ENCODE measurements at regions not wholly inside any gene's neighbourhood (a gene's known extent, or its start where the extent isn't known, plus 50 kb on each side); places are given as distances from the start of the nearest gene placed in this dataset.
"Not testable (repeated sequence)": the region's sequence is repeated elsewhere in the genome, so short reads cannot be mapped to it uniquely, and the experiment has no call there.

DNA sequence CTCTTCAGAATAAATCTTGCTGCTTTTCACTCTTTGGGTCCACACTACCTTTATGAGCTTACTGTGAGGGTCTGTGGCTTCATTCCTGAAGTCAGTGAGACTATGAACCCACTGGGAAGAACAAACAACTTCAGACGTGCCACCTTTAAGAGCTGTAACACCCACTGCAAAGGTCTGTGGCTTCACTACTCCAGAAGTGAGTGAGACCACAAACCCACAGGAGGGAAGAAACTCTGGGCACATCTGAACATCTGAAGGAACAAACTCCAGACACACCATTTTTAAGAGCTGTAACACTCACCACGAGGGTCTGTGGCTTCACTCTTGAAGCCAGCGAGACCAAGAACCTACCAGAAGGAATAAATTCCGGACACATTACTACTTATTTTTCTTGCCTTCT, 964.1 kb upstream of the NXPH2 start:
- DNase-seq (ENCODE audit: low spot score in 2 of 2) (no peak), FAIRE-seq (no peak)

DNA sequence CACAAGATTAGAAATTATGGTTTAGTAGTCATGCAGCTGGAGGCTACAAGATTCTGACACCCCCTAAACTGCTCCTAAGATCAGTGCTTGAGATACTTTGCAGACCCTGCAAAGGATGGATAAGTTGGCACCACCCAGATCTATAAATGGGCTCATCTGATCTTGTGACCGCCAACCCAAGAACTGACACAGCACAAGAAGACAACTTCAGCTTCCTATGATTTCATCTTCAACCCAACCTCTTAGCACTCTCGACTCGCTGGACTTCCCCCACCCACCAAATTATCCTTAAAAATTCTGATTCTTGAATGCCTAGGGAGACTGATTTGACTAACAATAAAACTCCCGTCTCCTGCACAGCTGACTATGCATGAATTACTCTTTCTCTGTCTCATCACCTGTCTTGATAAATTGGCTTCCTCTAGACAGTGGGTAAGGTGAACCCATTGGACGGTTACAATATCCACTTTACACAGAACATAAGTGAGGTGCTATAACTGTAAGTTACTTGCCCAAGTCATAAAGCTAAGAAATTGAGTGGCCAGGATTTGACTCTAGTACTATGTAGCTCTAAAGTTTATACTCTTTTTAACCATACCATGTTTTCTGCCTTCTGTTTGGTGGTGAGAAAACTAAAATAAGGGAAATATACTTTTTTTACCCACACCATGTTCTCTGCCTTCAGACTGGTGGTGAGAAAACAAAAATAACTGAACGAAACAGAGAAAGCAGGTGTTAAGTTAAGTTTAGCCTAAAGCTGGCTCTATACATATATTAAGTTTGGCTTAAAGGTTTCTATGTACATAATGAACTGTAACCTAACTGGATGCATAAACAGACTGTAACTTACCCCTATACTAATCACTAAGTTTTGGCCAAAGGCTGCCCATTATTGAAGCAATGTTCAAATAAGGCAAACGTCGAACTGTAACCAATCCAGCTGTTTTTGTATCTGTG, 962.3 kb upstream of the NXPH2 start:
- DNase-seq (ENCODE audit: low spot score in 2 of 2) (no peak), FAIRE-seq (no peak)

DNA sequence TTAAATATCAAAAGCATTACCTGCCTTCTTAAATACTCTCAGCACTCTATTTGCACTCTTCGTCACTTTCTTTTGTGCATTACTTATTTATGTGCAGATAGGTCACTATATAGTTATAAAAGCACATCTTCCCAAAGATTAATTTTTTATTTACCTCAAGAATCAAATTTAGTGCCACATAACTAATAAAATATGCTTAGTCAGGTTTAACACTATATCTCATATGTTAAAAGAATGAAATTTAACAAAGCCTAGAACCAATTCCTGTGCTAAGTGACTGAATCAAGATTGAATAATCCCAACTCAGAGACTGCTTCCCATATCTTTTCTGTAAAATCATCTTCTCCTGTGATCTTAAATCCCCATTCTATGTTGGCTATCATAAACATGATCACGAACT, 957.5 kb upstream of the NXPH2 start:
- FAIRE-seq (no peak), DNase-seq (ENCODE audit: low spot score in 2 of 2) (no peak)

DNA sequence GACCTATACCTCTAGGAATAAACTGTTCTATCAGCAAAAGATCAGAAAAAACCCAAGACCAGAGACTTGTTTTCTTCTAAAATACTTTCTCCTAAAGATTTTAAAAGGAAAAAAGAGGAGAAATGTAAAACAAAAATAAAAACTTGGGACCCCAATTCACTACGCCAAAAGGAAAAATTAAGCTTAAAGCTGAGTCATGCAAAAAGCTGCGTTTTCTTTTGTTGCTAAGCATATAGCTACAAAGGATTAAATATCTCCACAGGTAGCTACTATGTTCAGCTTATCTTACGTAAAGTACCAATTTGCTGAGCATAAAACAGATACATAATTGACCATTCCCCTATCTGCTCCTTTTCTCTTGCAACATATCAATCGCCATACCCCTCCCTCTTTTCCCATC, 950.0 kb upstream of the NXPH2 start:
- FAIRE-seq = no peak
- DNase-seq (ENCODE audit: low spot score in 2 of 2) = no peak

DNA sequence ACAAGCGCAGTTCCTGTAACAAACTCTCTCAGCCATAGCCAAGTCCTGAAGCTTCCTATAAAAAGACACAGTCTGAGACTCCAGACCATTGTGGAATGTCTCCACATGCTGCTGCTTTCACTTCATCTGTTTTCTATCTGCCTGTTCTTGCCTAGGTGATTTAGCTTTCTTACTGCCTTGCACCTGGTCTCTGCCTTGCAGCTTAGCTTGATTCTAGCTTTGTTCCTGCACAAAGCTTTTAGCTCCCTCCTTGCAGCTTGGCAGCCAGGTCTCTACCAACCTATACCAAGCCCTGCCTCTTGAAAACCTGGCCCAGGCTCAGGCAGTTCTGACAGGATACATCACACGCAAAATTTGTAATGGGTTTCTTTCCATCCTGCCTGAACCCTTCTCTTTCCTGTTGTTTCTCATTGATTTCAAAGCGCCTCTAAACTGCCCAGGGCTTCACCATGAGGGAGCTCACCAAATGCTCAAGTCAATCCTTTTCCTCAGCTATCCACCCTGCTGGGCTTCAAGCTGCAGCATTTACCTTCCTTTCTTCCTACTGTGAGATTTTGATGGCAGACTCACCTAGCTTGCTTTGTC, 941.3 kb upstream of the NXPH2 start:
- FAIRE-seq = no peak
- no peak for DNase-seq (ENCODE audit: low spot score in 2 of 2)

DNA sequence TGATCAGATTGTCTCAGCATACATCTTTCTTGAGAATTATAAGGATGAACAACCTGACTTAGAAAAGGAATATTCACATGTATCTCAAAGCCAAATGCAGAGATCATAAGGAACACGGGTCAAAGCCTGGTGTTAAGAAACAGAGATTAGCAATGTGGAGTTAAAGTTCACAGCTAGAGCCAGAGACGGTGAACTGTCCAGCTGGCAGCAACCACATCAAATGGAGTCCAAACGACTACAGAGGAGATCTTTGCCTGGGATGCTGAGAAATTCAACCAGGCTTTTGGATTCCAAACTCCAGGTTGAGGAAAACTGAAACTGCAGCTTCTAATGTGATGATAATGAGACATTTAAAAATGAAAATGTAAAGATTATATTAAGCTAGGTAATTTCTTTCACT, 939.9 kb upstream of the NXPH2 start:
- DNase-seq (ENCODE audit: low spot score in 2 of 2) (no peak), FAIRE-seq (no peak)

DNA sequence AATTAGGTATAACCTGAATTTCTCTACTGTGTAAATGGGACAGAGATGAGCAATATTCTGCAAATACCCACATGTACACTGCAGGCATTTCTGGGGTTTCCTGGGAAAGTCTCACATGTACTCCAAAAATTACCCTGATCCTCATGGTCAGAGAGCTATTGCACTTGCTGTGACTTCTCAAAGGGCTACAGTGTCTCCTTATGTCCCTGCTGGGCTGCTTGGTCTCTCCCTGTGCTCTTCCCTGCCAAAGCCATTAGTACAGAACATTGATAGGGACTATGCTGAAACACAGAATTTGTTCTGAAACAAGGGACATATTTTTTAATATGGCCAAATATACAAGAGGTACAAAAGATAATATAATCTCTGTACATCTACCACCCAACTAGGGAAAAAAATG, 924.4 kb upstream of the NXPH2 start:
- DNase-seq (ENCODE audit: low spot score in 2 of 2) = no peak
- FAIRE-seq = no peak

DNA sequence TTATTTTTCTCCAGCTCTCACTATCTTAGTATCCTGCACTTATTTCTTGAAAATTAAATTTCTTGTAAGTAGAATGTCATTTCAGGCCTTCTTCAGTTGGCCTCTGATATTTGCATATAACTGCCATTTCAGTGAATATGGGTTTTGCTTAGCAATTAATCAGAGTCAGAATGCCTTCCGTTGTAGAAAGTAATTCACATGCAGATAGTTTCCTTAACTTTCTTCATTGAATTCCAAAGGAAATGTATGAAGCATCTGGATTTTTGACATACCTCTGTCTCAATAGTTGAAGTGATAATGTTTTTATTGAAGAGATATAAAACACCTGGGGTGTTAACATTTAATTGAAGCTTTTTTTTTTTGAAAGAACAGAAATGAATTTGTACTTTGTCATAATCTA, 914.1 kb upstream of the NXPH2 start:
- DNase-seq (ENCODE audit: low spot score in 2 of 2) (no peak), FAIRE-seq (no peak)

DNA sequence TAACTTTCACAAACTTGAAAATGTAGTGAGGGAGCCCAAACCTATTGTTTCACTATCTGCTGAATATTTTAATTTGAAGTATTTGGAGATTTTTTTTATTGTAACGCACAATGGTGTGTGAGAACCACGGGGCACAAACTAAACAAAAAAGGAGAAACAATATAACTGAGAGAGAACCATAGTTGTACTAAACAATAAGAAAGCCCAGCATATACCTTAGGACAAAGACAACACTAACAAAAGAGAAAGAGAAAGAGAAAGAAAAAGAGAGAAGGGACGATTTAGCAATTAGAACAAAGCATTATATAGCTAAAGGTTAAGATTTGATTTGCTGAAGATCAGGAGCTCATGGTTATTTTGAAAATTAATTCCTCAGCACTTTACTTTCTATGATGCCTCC, 906.0 kb upstream of the NXPH2 start:
- FAIRE-seq = no peak

DNA sequence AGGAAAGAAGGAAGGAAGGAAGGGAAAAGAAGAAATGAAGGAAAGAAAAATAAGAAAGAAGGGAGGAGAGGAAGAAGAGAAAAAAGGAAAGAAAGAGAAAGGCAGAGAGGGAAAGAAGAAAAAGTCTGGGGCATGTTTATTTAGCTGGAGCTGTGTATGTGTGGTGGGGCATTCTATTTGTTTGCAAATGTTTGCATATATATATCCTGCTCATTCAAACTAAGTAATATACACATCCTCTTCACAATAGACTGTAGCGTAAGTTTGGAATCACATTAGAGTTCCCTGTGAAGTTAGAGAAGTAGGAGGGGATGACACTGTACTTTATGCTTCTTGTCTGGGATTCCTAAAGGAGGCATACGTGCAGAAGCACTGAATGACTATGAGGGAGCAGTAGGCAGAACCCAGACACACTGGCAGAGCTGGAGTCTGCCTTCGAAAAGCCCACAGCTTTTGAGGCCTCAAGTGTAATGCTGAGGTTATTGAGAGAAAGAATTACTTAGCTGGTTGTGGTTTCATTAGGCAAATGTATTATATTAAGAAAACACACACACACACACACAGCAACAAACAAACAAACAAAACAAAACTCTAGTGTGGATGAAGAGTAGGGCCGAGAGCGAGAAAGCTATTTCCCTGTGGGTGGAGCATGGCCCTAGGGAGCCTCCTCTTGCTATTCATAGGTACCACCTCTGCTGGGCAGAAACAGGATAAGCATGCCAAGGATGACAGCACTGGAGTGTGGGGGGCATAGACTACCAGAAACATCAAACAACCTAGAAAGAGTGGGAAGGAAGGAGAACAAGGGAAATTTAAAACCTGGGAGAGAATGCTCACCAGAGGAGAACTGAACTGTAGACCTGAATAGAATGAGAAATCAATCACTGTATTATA, 905.1 kb upstream of the NXPH2 start:
- FAIRE-seq (no peak), DNase-seq (ENCODE audit: low spot score in 2 of 2) (no peak)

More for the DNA sequence above, 906.0 kb upstream of the NXPH2 start:
- no peak for DNase-seq (ENCODE audit: low spot score in 2 of 2)

DNA sequence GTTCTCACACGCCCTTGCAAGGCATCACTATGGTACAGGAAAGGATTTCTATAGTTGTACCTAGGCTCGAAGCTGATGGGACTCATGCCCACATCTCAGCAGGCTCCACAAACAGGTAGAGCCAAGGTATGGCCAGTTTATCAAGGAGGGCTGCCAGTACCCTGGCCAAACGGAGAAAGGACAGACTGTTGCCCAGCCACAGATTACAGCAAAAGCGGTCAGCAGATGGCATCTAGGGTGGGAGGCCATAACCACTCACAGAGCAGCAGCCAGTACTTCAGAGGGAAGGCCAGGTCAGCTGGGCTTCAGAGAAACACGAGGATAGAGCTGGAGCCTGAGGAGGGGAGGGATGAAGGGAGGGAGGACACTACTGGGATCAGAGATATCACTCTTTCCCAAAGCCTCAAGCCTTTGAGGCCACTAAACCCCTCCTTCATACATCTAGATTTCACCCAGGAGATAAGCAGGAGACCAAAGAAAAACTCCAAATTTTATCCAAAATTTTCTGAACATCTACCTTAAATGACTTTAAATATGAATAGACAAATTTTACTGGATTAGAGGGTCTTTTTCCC, 904.2 kb upstream of the NXPH2 start:
- DNase-seq (ENCODE audit: low spot score in 2 of 2) (no peak), FAIRE-seq (no peak)

DNA sequence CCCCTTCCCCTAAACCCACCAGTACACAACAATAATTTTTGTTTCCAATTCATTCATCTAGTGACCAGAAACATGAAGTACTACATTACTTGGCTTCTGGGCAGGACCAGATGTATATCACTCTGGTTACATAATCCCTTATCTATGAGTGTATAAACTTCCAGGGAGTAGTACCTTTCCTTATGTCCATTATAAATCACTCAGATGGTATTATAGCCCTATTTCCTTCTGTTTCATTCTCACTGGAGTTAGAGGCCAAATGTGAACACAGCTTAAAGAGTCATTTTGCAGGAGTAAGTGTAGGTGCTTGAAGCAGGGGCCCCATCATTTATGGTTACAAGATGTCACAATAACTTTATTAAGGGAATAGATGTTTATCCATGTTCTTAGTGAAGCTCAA, 894.4 kb upstream of the NXPH2 start:
- DNase-seq (ENCODE audit: low spot score in 2 of 2) (no peak), FAIRE-seq (no peak)

DNA sequence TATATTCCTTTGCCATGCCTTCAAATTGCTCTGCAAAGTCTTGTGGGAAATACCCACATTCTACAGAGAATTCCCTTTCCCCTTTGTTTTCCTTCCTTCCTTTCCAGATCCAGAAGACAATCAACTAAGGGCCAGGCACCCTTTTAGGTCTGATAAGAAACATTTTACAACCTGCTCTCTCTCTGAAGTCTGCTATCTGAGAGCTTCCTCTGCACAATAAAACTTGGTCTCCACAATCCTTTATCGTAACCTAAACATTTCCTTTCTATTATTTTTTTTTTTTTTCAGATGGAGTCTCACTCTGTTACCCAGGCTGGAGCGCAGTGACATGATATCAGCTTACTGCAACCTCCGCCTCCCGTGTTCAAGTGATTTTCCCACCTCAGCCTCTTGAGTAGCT, 893.3 kb upstream of the NXPH2 start:
- not testable (repeated sequence) for DNase-seq (ENCODE audit: low spot score in 2 of 2); FAIRE-seq

DNA sequence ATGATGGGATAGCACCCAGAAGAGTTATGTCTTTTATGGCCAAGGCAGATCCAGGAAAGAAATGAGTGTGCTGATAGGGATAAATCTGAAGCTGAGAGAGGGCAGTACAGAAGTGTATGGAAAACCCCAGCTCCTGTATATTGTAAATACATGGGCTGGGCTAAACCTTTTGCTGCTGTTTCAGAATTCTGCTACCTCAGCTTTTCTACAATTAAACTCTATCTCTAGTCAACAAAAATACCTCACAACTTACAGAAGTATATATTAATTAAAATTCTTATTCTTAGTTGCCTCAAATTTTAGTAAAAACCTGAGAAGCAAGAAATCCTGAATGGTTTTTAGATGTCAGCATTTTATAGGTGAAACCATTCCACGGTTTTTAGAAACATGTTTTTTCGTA, 889.5 kb upstream of the NXPH2 start:
- no peak for FAIRE-seq
- no peak for DNase-seq (ENCODE audit: low spot score in 2 of 2)

DNA sequence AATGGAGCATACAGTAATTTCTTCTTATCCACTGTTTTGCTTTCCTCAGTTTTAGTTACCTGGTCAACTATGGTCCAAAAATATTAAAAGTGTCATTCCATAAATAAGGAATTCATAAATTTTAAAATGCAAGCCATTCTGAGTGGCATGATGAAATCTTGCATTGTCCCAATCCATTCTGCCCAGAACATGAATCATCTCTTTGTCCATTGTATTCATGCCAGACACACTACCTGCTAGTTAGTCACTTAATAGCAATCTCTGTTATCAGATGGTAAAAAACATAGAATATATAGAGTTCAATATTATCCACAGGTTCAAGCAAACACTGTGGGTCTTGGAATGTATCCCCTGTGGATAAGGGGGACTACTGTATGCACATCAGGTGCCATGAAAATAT, 872.2 kb upstream of the NXPH2 start:
- FAIRE-seq (no peak), DNase-seq (ENCODE audit: low spot score in 2 of 2) (no peak)

DNA sequence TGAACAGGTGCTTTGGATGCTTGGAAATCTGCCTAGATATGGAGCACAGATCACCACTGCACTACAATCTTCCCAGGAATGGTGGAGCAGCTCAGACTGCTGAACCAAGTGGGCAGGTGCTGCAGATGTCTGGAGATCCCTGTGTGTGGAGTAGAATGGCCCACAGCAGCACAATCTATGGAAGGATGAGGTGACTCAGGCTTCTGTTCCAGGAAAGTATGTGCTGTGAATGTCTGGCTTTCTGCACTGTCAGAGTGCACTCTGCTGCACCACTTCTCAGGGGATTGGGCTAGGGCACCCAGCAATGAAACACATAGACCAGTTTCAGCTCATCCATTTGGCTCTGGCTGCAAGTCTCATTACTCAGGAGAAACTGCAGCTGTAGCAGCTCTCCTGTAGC, 865.4 kb upstream of the NXPH2 start:
- FAIRE-seq = no peak

DNA sequence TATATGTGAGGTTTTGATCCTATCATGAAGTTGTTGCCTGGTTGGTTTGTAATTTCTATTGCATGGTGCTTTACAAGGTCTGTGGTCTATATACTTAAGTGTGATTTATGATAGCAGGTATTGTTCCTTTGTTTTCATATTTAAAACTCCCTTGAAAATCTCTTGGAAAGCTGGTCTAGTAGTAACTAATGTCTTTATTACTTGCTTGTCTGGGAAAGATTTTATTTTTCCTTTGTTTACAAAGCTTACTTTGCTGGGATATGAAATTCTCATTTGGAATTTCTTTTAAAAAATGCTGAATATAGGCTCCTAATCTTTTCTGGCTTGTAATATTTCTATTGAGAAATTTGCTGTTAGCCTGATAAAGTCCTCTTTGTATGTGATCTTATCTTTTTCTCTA, 862.9 kb upstream of the NXPH2 start:
- FAIRE-seq (no peak), DNase-seq (ENCODE audit: low spot score in 2 of 2) (no peak)

More for the DNA sequence above, 865.4 kb upstream of the NXPH2 start:
- DNase-seq (ENCODE audit: low spot score in 2 of 2) = no peak

DNA sequence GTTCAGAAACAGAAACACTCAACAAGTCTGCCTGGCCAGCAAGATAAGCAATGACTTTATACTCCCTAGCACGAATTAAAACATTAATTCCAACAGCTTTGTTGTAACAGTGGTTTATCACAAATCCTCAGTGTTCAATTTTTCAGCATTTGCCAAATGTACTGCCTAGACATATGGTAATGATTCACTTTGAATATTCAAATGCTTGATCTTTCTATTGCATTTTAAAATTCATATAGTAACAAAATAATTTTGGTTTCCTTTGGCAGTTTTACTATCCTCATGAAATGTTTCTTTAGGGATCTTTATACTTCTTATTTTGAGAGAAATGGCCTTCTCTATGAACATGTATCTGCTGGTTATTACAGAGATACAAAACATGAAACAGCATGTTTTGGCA, 851.8 kb upstream of the NXPH2 start:
- no peak for FAIRE-seq
- DNase-seq (ENCODE audit: low spot score in 2 of 2) = no peak

DNA sequence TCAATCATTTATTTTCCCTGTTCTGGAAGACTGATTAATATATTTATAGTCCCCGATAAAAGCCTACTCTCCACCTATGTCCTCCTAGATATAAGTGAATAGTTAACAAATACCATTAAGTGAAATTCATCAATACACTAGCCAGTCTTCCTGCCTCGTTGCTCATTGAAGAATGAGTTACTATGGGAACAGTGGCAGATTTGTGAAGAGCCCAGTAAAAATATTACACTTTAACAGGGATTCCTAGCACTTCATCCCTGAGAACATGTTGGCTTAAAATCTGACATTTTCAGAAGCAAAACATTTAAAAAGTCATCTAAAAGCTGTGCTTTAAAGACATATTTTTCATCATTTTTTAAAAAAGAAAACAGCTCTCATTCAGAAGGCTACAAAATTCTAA, 848.7 kb upstream of the NXPH2 start:
- no peak for DNase-seq (ENCODE audit: low spot score in 2 of 2)

DNA sequence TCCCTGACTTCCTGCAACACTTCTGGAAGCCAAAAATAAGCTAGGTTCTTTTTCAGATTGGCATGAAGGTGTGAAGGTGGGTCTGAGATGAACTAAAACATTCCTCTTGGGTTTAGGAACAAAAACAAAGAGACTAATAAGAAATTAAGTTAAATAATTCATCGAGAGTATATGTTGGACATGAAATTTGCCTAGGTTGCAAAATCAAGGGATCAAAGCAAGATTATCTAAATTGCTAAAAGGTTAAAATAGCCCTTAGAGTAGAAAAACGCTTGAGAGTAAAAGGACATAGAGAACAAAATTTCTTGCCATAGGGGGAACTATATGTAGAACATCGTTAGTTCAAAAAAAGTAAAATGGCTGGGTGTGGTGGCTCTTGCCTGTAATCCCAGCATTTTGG, 845.9 kb upstream of the NXPH2 start:
- FAIRE-seq (no peak), DNase-seq (ENCODE audit: low spot score in 2 of 2) (no peak)

More for the DNA sequence above, 848.7 kb upstream of the NXPH2 start:
- no peak for FAIRE-seq

DNA sequence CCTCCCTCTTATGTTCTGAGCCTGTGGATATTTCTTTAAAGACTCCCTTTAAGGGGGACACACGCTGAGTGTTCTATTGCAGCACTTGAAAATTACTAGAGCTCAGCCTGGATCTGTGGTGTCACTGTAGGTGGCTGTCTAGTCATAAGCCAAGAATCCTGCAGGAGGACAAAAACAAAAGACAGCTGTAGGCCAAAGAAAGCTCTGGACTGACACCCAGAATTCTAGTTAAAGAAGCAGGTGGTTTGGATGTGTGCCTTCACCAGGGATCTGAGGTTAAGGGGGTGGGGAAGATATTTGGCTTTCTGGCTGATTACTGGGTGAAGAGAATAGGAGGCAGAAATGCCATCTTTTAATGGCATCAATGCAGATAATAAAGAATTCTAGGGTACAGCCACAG, 842.5 kb upstream of the NXPH2 start:
- DNase-seq (ENCODE audit: low spot score in 2 of 2) (no peak), FAIRE-seq (no peak)

All from frontal cortex (tissue), 3 donors.